GM19043 (cell line): ENCODE measurements at regions not wholly inside any gene's neighbourhood (a gene's known extent, or its start where the extent isn't known, plus 50 kb on each side); places are given as distances from the start of the nearest gene placed in this dataset.

Experiments
- ATAC-seq: cut with Tn5 transposase; IDR thresholded peaks from one replicate; pipeline ENCODE4 v1.9.1; 2021; ENCODE audit warnings: low read depth; ENCODE audit not compliant: unreplicated experiment

DNA sequence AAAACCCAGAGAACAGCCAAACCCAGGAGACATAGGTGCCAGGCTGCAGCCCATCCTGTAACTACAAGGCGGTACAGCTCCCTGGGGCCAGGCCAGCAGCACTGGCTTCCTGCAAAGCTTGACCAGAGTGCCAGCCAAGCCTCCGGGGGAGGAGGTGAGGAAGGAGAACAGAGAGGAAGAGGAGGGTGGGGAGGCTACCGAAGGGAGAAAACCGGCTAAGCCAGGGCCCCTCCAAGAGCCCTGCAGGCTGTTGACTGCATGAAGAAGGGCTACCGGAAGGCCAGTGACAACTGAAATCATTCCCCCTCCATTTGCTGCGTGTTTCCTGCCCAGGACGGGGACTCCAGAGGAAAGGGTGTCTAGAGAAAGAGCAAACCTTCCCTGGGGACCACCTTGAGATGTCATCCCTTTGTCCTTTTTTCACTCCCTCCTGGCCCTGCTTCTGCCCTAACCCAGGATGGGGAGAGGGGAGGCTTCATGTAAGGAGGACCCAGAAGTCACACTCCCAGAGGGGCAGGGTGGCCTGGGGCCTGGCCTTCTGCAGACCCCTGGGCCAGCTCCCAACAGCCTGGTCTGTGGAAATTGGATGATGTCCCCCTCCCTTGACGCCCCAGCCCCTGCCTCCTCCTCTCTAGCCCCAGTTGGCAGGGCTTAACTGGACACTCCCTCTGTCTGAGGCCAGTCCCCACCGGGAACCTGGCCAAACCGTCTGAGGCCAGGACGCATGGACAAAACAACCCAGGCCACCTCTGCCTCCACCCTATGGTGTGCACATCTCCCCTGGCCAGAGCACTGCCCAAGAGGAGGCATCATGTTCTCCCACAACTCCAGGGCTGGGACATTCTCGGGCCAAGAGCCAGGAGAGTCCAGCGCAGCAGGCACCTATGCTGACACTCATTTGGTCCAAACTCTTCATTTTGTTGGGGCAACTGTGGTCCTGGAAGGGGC is 207.8 kb downstream of the CYP26B1 start:
- ATAC-seq = no peak

DNA sequence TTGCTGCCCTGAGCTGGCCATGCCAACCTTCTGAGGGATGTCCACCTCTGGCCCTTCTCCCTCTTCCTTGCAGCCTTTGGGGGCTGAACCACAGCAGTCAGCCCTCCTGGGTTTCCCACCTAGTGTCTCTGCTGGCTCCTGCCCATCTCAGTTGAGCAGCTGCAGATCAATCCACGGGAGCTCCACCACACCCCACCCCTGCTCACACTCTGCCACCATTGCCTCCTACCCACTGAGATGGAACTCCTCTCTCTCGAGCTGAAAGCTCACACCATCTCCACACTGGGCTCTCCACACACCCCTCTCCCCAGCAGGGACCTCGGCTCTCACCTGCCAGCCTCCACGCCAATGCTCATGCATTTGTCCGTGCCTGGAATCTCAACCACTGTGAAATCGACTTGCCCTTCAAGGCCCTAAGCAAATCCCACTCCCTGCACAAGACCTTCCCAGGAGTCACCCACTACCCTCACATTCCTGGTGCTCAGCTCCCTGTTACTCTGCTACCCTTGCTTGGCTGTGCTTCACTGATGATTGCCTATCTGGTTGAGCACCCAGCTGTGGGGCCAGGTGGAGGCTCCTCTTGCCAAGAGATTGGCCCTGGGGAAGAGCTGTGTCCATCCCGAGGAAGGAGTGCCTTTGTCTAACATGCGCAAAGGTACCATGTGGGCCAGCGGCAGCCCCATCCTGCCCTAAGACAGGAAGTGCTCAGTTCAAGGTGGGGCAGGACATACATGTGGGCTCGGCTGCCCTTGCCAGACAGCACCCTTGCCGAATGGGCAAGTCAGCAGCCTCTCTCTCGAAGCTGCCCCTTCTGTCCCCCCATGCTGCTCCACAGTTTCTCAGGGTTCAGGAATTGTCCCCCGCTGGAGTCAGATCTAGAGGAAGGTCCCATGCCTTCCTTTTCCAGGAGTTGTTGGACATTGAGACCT is 208.7 kb downstream of the CYP26B1 start:
- no peak for ATAC-seq

DNA sequence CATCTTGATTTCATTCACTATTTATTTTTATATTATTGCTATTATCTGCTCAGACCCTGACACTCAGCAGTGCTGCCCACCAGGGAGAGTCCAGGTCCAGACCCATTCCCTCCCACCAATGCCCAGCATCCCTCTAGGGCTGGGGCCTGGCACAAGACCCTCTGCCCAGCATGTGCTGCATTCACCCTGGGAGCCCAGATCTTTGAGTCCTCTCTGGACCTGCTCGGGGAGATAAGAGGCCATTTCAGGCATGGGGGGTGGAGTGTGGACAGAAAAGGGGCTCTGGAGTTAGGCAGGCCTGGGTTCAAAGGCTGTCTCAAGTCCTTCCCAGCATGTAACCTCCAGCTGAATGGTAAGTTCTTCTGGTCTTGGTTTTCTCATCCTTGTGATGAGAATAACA is 209.6 kb downstream of the CYP26B1 start:
- ATAC-seq = no peak

DNA sequence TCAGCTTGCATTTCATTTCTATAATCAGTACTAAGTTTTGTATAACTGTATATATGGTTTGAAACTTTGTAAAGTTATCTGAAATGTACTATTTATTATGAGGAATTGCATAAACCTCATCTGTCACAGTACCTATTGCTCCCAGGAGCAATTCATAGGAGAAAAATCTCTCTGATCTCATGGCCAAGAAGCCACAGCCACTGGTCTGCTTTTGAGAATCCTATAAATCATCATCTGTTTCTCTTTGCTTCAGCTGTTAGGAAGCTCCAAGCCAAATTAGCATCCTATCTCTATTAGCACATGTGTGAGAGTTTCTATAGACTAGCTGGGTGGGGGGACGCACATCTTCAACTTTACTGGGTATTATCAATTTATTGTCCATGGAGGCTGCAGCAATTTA is 210.3 kb downstream of the CYP26B1 start:
- no peak for ATAC-seq

DNA sequence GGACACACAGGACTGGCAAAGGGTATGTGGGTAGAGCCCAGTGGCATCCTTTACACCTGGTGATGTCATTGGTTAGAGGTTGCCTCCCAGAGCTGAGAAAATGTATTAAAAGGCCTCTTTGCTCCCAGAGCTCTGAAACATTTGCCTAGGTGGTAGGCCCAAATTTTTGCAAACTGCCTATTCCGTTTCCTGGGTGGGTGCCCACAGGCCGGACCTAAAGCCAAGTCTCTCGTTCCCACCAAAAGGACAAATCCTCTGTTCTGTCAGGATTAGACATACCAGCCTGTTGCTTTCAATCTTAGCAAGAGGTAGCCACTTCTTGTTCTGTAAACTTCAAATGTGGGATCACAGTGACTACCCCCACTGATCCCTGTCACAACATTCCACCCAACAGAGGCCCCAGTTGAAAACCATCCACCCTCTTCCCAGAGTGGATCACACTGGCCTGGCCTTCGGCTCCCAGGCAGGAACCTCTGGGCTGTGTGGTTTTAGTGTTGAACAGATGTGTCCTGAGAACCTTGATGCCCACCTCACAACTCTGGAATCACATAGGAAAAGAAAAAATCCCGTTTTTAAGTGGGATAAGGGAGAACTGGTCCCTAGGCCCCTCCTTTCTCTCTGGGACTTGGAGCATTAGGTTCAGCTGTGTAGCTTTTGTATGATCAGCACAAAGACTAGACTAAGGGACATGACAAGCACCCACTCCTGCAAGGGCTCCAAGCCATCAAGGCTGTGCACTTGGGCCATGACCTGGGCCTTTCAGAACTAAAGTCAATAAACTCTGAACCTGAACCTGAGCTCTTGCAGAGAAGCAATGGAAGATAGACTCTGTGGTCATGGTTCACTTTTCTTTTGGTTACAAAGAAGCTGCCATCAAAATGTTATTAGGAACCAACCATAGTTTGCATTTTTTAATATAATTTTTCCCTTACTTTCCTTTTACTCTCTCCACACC is 211.3 kb downstream of the CYP26B1 start:
- no peak for ATAC-seq

DNA sequence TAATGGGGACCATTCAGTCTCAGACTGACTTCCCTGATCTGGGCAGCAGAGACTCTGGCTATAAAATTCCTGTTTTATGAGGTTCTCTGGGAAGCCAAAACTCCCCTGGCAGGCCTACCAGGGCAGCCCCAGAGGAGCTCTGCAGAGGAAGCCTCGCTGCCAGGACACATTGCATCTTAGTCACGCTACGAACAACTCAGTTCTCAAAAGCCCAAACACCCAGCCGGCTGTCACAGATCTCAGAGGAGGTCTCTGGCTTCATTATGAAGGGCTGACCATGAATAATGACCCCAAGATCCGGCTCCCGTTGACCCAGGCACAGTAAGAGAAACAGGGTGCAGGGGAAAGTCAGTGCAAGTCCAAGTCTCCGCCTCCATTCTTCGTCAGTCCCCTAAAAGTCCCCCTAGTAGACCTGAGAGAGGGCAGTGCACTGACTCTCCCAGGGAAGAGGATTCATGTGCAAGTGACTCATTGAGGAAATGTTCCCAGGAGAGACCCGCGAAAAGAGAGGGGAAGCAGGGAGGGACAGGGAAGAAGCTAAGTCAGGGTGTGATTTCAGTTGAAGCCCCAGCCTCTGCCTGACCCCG is 212.3 kb downstream of the CYP26B1 start:
- no peak for ATAC-seq

DNA sequence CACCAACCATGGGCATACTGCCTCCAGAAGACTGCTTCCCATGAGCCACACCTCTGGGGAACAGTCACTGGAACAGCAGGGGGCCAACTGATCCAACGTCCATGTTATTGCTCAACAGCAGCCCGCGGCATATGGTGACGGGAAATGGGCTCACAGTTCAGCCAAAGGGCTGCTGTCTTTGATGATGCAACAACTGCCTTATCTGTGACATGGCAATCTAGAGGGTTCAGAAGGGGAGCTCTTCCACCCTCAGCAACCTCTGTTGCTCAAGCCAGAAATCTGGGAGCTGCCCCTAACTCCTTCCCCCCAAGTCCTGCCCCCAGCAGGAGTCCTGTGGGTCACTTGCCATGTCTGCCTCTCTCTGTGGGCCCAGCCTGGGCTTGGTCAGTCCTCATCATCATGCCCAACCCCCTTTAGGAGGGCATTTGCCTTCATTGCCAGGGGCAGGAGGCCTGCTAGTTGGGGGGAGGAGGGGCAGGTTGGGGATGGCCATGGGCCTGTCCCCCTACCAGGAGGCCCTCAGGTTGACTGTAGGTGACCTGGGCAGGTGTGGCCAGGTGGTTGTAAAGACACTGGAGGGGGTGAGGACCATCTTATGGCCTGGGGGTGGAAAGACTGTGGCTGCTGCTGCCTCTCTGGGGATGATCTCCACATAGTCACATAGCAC is 212.9 kb downstream of the CYP26B1 start:
- no peak for ATAC-seq

DNA sequence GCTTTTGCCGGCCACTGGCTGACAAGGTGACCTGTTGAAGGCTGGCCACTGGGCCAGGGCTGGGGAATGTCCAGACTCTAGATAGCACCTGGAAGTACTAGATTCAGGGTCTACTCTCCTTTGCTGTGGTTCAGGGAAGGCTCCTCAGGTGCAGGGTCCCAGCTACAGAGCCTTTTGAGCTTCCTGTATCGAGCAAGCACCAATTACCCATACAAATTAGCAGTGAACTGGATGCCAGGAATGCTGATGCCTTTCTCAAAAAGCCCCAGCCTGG is 213.4 kb downstream of the CYP26B1 start:
- no peak for ATAC-seq

DNA sequence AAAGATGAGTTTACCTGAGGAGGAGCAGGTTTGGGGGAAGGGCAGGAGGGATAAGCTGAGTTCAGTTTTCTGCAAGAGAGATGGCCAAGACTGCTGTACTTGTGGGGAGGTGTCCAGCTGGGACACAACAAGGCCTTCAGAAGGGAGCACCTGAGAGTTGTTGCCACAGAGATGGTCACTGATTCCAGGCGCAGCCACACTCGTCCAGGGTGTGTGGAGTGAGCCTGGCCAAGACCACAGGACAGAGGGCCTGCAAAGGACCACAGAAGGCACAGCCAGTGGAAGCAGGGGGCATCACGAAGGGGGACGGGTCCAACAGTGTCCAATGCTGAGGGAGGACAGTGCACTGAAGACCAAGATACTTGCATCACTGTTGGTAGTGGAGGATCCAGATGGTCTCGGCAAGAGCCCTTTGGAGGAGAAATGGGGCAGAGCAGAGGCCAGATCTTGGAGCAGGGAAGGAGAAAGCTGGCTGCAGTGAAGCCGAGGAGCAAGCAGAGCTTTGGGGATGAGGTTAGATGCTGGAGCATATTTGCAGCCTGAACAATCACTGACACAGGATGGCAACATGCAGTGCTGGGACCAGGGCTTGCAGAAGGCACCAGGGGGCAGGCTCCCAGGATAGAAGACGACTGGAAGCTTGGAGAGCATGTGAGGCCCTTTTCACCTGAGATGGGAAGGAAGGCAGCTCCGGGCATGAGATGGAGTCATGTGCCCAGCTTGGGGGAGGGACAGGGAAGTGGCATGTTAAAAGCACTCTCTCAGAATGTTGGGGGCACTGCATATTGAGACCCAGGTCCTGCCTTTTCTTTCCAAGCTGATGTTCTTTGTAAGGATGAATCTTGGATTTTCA is 214.0 kb downstream of the CYP26B1 start:
- ATAC-seq = no peak

DNA sequence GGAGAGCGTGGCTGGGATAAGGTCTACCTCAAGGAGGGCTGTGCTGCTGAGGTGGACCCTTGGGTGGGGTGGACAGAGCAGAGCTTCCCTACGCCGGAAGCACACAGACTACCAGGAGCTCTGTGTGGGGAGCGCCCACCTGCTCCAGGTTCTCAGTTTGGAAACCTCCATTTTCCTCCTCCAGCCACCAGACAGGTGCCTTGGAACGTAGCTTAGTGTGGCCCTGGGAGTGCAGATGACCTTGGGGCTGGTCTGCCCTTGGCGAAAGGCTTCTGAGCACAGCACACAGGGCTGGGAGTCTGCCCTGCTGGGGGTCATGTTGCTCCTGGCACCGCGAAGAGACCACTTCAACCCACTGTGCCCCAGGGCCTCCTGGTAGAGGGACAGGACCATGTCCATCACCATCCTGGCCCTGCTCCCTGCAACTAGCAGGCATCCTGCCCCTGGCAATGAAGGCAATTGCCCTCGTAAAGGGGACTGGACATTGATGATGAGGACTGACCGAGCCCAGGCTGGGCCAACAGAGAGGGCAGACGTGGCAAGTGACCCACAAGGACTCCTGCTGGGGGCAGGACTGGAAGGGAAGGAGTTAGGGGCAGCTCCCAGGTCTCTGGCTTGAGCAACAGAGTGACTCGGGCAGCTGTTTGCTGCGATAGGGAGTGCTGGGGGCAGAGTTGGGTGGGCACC is 214.7 kb downstream of the CYP26B1 start:
- no peak for ATAC-seq

DNA sequence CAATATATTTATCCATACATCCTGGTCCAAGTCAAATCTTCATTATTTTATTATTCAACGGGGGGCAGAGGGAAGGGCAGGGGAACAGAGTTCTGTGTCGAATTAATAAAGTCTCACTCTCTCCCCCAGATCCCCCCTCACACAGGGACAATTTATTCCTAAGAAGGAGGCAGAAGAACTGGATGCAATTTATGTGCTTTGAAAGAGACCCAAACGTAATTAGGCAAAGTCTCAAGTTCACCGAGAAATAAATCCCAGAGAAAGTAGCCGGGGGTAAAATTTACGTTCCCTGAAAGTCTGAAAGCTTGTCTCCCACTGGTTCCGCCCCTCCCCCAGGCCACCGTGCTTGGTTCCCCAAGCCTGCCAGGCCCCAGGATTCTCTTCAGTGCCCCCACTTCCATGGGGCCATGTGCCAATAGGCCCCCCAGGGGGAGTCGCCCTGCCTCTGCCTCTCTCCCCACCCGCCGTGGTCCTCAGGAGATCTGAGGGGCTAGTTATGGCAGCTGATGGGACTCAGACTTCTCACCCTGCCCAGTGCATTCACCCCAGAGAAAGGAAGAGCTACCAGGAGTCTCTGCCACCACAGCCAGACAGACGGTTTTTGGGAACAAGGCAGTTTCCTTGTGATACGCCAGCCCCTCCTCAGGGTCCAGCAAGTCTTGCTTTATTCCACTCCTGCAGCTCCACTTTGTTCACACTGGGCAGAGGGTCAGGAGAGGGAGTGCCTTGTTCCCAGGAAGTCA is 215.5 kb downstream of the CYP26B1 start:
- no peak for ATAC-seq

DNA sequence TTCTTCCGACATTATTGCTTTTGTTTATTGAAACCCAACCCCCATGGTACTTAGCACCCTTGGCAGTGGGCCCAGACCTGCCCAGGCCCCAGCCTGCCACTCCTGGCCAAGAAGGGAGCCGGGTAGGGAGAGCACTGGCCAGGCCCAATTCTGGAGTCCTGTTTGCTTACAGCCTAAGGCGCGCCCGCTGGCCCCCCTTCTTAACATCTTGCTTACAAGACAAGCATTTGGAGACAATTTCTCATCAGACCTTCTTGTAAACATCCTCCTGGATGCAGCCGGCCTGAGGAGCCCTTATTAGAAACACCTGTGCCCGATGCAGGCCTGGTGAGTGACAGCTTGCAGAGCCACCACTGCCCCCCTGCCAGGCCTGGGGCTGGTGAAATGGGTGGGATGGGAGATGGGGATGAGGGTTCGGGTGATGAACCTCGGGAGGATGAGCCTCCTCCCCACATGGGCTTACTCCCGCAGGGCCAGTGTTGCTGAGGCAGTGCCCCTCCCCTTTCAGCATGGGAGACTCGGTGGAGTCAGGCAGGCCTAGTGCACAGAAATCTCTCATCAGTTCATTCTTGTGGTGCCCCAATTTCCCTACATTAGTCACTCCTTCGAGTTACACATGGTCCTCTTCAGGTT is 217.5 kb downstream of the CYP26B1 start:
- ATAC-seq = no peak

DNA sequence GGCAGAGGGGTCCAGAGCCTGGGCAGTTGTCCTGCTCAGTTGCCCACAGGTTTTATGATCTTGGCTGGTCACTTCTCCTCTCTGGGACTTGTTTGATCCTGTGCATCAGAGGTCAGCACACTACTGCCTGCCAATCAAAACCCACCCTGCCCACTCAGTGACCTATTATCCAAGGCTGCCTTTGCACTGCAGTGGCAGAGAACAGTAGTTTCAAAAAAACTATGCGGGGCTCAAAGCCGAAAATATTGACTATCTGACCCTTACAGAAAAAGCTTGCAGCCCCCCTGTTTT is 218.2 kb downstream of the CYP26B1 start:
- ATAC-seq = no peak

DNA sequence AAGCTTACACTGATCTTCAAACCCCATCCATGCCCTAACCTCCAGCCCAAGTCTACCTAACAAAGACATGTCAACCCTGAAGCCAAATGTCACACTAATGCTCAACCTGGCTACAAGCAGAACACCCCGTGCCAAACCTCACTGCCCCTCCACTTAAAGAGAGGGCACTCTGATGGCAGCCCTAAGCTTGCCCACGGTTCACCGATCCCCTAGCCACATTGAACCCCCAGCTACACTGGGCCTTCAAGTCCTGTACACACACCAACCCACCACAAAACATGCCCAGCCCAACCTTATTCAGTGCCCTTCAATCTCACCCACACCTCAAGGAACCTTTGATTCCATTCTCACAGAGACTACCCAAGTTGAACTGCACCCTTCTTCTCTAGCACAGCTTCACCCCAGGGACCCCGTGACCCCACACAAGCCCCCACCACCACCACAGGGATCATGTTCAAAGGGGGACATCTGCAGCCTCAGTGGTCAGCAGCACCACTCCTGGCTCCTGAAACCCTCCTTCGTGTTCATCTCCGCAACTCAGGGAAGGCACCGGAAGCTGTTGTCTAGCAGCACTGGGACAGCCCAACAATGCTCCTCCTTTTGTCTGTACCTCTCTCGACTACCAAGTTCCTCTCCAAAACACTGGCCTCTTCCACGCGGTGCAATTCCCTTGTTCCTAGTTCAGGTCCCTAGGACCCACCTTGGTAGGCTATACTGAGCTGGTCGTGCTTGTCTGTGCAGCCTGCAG is 218.8 kb downstream of the CYP26B1 start:
- no peak for ATAC-seq

DNA sequence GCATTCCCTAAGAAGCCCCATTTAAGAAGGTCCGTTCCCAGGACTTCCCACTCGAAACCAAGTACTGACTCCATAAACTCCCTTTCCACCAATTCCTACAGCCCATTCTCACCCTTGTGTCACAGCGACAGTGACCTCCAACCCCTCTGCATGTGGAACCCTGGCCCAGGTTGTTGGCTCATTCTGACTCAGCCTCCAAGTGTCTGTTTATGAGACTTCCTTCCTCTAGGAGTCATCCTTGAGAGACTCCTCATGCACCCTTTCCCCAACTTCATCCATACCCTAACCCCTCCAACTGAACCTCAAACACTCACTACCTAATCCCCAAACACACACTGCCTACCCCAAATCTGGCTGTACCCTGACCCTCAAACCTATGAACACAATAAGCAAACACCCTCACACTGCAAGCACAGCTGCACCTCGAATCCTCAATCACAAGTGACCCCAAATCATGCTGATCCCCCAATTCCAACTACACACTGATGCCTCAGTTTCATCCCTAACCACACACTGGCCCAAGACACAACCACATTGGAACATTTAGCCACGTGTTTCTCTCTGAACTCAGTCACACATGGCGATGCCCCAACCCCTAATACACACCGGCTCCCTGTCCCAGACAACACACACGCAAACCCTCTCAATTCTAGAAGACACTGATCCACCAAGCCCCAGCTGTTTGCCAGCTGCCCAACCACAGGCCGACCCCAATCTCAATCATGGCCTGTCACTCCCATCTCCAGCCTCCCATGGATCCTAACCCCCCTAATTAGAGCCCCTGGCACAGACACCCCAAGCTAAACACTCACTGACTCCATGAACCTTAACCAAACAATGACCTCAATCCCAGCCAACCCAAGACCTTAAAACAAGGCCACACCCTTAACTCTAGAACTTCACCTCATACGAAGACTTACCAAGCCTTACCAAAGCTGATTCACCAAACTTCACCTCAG is 219.6 kb downstream of the CYP26B1 start:
- no peak for ATAC-seq
